WTC11 (cell line): ENCODE measurements at regions not wholly inside any gene's neighbourhood (a gene's known extent, or its start where the extent isn't known, plus 50 kb on each side); places are given as distances from the start of the nearest gene placed in this dataset.

ENCODE experiments used
- ATAC-seq: fragments of 200-7000 bp; cut with Tn5 transposase; 2 replicates; pipeline ENCODE4 v1.10.0; 2021; ENCODE audit warnings: mild to moderate bottlenecking, moderate library complexity
- CTCF ChIA-PET: fragments of 300-600 bp; sonication (Branson Sonifier 250); formaldehyde crosslinking; loops from one replicate; lab custom pipeline; 2021; ENCODE audit warnings: antibody characterized with exemption; lab: Charles Lee
- POLR2A ChIA-PET: fragments of 350-600 bp; sonication (Branson Sonifier 250); formaldehyde crosslinking; loops from one replicate; lab custom pipeline; 2021; ENCODE audit warnings: antibody characterized with exemption; lab: Charles Lee
- DNase-seq: peaks from one replicate; pipeline ENCODE4 v3.0.0; 2021; ENCODE audit warnings: low spot score
- H3K27ac Mint-ChIP-seq: 2 replicates; pipeline ENCODE4 v1.8.0; 2021; ENCODE audit warnings: mixed read lengths
- H3K27me3 Mint-ChIP-seq: 2 replicates; pipeline ENCODE4 v1.8.0; 2021; ENCODE audit warnings: low read depth, mild to moderate bottlenecking, moderate library complexity, mixed read lengths
- H3K36me3 Mint-ChIP-seq: 2 replicates; pipeline ENCODE4 v1.8.0; 2021; ENCODE audit warnings: mixed read lengths
- H3K4me1 Mint-ChIP-seq: 2 replicates; pipeline ENCODE4 v1.8.0; 2022; ENCODE audit warnings: mixed read lengths
- H3K4me3 Mint-ChIP-seq: 2 replicates; pipeline ENCODE4 v1.8.0; 2021; ENCODE audit warnings: mild to moderate bottlenecking, moderate library complexity, mixed read lengths
- H3K9me3 Mint-ChIP-seq: 2 replicates; pipeline ENCODE4 v1.8.0; 2021; ENCODE audit warnings: mixed read lengths
- AFF4 ChIP-seq: sonication (generic); formaldehyde crosslinking; IDR thresholded peaks from 2 replicates; pipeline ENCODE4 v1.8.1; 2023; ENCODE audit warnings: mild to moderate bottlenecking, missing genetic modification reagents, borderline replicate concordance
- CBFB ChIP-seq: sonication (generic); formaldehyde crosslinking; IDR thresholded peaks from 2 replicates; pipeline ENCODE4 v1.8.1; 2022; ENCODE audit warnings: mild to moderate bottlenecking, low read depth, missing genetic modification reagents
- CREM ChIP-seq: sonication (generic); formaldehyde crosslinking; IDR thresholded peaks from 2 replicates; pipeline ENCODE4 v1.8.1; 2022; ENCODE audit warnings: mild to moderate bottlenecking, missing genetic modification reagents, moderate library complexity
- GRHL2 ChIP-seq: fragments of 250-450 bp; sonication (Bioruptor Pico); IDR thresholded peaks from 2 replicates; pipeline ENCODE4 v1.8.0; 2022; ENCODE audit warnings: mild to moderate bottlenecking, moderate library complexity; ENCODE audit not compliant: insufficient replicate concordance, severe bottlenecking
- JAZF1 ChIP-seq: fragments of 250-450 bp; sonication (Bioruptor Pico); IDR thresholded peaks from 2 replicates; pipeline ENCODE4 v1.9.0; 2021; ENCODE audit warnings: moderate library complexity, mild to moderate bottlenecking, inconsistent platforms
- NR2C2 ChIP-seq: sonication (generic); formaldehyde crosslinking; IDR thresholded peaks from 2 replicates; pipeline ENCODE4 v1.8.0; 2022; ENCODE audit warnings: mild to moderate bottlenecking, missing genetic modification reagents
- NR3C1 ChIP-seq: sonication (generic); formaldehyde crosslinking; conservative IDR thresholded peaks from 2 replicates; pipeline ENCODE4 v1.8.1; 2023; ENCODE audit warnings: low read depth, mild to moderate bottlenecking, missing genetic modification reagents
- TEAD1 ChIP-seq: sonication (generic); formaldehyde crosslinking; IDR thresholded peaks from 2 replicates; pipeline ENCODE4 v1.8.0; 2022; ENCODE audit warnings: mild to moderate bottlenecking, missing genetic modification reagents
- ZBTB21 ChIP-seq: sonication (generic); formaldehyde crosslinking; IDR thresholded peaks from 2 replicates; pipeline ENCODE4 v1.8.1; 2023; ENCODE audit warnings: mild to moderate bottlenecking, missing genetic modification reagents, borderline replicate concordance
- ZNF121 ChIP-seq: sonication (generic); formaldehyde crosslinking; IDR thresholded peaks from 2 replicates; pipeline ENCODE4 v1.8.0; 2023; ENCODE audit warnings: missing genetic modification reagents
- ZNF263 ChIP-seq: sonication (generic); formaldehyde crosslinking; IDR thresholded peaks from 2 replicates; pipeline ENCODE4 v1.8.1; 2022; ENCODE audit warnings: low read depth, mild to moderate bottlenecking, moderate library complexity, missing genetic modification reagents
- ZNF532 ChIP-seq: fragments of 250-450 bp; sonication (Bioruptor Pico); IDR thresholded peaks from 2 replicates; pipeline ENCODE4 v1.9.0; 2021; ENCODE audit warnings: mild to moderate bottlenecking, borderline replicate concordance
- TF ChIP-seq, protein P1 (sequence below): sonication (generic); formaldehyde crosslinking; IDR thresholded peaks from 2 replicates; pipeline ENCODE4 v1.8.0; 2023; ENCODE audit warnings: mild to moderate bottlenecking, missing genetic modification reagents
- TF ChIP-seq, protein P2 (sequence below): sonication (generic); formaldehyde crosslinking; IDR thresholded peaks from 2 replicates; pipeline ENCODE4 v1.8.1; 2022; ENCODE audit warnings: mild to moderate bottlenecking, missing genetic modification reagents, moderate library complexity, borderline replicate concordance
- TF ChIP-seq, protein P3 (sequence below): sonication (generic); formaldehyde crosslinking; IDR thresholded peaks from 2 replicates; pipeline ENCODE4 v1.8.0; 2023; ENCODE audit warnings: missing genetic modification reagents, mild to moderate bottlenecking, borderline replicate concordance

GRCh38 chr11:96761451-96761850, 371.6 kb downstream of the JRKL start:
- POLR2A ChIA-PET = no interaction called here
- Mint-ChIP-seq H3K27me3 (no peaks in the 10 kb centered on the region), H3K4me3 (no peak overlapping the region), H3K27ac (no peak overlapping the region), H3K9me3 (peaks cover 3% of the 10 kb centered on the region), H3K4me1 (peaks cover 7% of the 10 kb centered on the region), H3K36me3 (no peaks in the 10 kb centered on the region)
- TF ChIP-seq CREM (CRISPR knock-in tag) (no peak), AFF4 (CRISPR knock-in tag) (no peak), ZNF532 (CRISPR knock-in tag) (no peak), GRHL2 (CRISPR knock-in tag) (no peak), NR2C2 (no peak), TEAD1 (CRISPR knock-in tag) (no peak), ZBTB21 (CRISPR knock-in tag) (no peak), ZNF263 (CRISPR knock-in tag) (no peak), JAZF1 (CRISPR knock-in tag) (no peak), CBFB (CRISPR knock-in tag) (no peak), NR3C1 (CRISPR knock-in tag) (no peak), ZNF121 (CRISPR knock-in tag) (no peak)
- TF ChIP-seq, protein P1, sequence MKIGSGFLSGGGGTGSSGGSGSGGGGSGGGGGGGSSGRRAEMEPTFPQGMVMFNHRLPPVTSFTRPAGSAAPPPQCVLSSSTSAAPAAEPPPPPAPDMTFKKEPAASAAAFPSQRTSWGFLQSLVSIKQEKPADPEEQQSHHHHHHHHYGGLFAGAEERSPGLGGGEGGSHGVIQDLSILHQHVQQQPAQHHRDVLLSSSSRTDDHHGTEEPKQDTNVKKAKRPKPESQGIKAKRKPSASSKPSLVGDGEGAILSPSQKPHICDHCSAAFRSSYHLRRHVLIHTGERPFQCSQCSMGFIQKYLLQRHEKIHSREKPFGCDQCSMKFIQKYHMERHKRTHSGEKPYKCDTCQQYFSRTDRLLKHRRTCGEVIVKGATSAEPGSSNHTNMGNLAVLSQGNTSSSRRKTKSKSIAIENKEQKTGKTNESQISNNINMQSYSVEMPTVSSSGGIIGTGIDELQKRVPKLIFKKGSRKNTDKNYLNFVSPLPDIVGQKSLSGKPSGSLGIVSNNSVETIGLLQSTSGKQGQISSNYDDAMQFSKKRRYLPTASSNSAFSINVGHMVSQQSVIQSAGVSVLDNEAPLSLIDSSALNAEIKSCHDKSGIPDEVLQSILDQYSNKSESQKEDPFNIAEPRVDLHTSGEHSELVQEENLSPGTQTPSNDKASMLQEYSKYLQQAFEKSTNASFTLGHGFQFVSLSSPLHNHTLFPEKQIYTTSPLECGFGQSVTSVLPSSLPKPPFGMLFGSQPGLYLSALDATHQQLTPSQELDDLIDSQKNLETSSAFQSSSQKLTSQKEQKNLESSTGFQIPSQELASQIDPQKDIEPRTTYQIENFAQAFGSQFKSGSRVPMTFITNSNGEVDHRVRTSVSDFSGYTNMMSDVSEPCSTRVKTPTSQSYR = no peak
- TF ChIP-seq, protein P2, sequence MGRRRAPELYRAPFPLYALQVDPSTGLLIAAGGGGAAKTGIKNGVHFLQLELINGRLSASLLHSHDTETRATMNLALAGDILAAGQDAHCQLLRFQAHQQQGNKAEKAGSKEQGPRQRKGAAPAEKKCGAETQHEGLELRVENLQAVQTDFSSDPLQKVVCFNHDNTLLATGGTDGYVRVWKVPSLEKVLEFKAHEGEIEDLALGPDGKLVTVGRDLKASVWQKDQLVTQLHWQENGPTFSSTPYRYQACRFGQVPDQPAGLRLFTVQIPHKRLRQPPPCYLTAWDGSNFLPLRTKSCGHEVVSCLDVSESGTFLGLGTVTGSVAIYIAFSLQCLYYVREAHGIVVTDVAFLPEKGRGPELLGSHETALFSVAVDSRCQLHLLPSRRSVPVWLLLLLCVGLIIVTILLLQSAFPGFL = no peak
- TF ChIP-seq, protein P3, sequence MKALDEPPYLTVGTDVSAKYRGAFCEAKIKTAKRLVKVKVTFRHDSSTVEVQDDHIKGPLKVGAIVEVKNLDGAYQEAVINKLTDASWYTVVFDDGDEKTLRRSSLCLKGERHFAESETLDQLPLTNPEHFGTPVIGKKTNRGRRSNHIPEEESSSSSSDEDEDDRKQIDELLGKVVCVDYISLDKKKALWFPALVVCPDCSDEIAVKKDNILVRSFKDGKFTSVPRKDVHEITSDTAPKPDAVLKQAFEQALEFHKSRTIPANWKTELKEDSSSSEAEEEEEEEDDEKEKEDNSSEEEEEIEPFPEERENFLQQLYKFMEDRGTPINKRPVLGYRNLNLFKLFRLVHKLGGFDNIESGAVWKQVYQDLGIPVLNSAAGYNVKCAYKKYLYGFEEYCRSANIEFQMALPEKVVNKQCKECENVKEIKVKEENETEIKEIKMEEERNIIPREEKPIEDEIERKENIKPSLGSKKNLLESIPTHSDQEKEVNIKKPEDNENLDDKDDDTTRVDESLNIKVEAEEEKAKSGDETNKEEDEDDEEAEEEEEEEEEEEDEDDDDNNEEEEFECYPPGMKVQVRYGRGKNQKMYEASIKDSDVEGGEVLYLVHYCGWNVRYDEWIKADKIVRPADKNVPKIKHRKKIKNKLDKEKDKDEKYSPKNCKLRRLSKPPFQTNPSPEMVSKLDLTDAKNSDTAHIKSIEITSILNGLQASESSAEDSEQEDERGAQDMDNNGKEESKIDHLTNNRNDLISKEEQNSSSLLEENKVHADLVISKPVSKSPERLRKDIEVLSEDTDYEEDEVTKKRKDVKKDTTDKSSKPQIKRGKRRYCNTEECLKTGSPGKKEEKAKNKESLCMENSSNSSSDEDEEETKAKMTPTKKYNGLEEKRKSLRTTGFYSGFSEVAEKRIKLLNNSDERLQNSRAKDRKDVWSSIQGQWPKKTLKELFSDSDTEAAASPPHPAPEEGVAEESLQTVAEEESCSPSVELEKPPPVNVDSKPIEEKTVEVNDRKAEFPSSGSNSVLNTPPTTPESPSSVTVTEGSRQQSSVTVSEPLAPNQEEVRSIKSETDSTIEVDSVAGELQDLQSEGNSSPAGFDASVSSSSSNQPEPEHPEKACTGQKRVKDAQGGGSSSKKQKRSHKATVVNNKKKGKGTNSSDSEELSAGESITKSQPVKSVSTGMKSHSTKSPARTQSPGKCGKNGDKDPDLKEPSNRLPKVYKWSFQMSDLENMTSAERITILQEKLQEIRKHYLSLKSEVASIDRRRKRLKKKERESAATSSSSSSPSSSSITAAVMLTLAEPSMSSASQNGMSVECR = no peak
- no peak for DNase-seq
- CTCF ChIA-PET = no interaction called here
- no peak for ATAC-seq
